ENCODE measurements at regions not wholly inside any gene's neighbourhood (a gene's known extent, or its start where the extent isn't known, plus 50 kb on each side); places are given as distances from the start of the nearest gene placed in this dataset.

GRCh38 chr5:67426961-67427849 is 230.6 kb upstream of the CD180 start:
- Histone ChIP-seq H3K36me3 (ENCODE audit: control insufficient read depth in 1 of 2, insufficient read depth in 2 of 2, low read length in 2 of 2) (no peaks in the 10 kb centered on the region), H4K12ac (ENCODE audit: low read depth, low read length) (no peak overlapping the region), H3K27me3 (ENCODE audit: insufficient read depth, low read length) (no peaks in the 10 kb centered on the region), H3K18ac (ENCODE audit: low read length) (no peak overlapping the region), H3K27ac (ENCODE audit: low read depth, low read length) (no peak overlapping the region), H3K79me1 (ENCODE audit: low read length) (no peaks in the 10 kb centered on the region), H3K14ac (ENCODE audit: low read length) (no peak overlapping the region), H2BK120ac (ENCODE audit: insufficient read depth, low read length, poor library complexity) (no peak overlapping the region), H4K8ac (ENCODE audit: low read depth, low read length) (no peak overlapping the region), H2AFZ (ENCODE audit: insufficient read depth, low read length, poor library complexity) (no peak overlapping the region), H3K4me3 (ENCODE audit: low read depth, low read length) (no peak overlapping the region), H2AK5ac (ENCODE audit: low read length) (no peak overlapping the region), H2BK12ac (ENCODE audit: low read length) (no peak overlapping the region), H4K91ac (ENCODE audit: low read depth, low read length) (no peak overlapping the region), H2BK5ac (ENCODE audit: low read depth, low read length, poor library complexity) (no peak overlapping the region), H3K23ac (ENCODE audit: low read length) (no peak overlapping the region), H3K79me2 (ENCODE audit: control insufficient read depth, insufficient read depth, low read length, poor library complexity) (no peaks in the 10 kb centered on the region), H3K9ac (ENCODE audit: low read length) (no peak overlapping the region), H3K4me1 (ENCODE audit: control insufficient read depth in 1 of 2, insufficient read depth in 2 of 2, low read length in 2 of 2) (no peaks in the 10 kb centered on the region), H3K4me2 (ENCODE audit: low read length) (no peak overlapping the region), H3K4ac (ENCODE audit: low read depth, low read length) (no peak overlapping the region), H3K9me3 (ENCODE audit: insufficient read depth, low read depth, low read length) (no peaks in the 10 kb centered on the region)
- WGBS (ENCODE audit: extremely low coverage, insufficient coverage, insufficient read length) = no CpG with 5 or more reads among the region's 2 CpGs
- DNase-seq = no peak

GRCh38 chr5:67425514-67425913 is 228.9 kb upstream of the CD180 start:
- Histone ChIP-seq H3K79me2 (ENCODE audit: control insufficient read depth, insufficient read depth, low read length, poor library complexity) (no peaks in the 10 kb centered on the region), H3K4me2 (ENCODE audit: low read length) (no peak overlapping the region)
- no CpG with 5 or more reads among the region's 1 CpG for WGBS (ENCODE audit: extremely low coverage, insufficient coverage, insufficient read length)

DNA sequence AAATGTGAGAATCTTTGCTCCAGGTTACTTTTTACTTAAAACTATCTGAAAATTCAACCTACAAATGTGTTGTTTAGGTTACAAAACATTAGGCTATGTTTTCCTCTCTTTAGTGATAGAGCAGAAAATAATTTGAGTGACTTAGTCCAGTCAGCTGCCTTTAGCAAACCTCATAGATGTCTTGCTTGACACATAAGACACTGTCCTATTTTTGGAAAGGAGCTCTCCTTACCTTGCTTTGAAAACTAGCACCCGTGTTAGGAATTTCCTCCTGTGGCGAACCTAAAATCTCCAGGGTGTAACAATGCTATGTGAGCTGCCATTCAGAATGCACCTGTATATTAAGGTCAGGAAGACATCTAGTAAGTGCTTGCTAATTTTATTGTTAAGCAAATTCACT is 221.2 kb upstream of the CD180 start:
- Histone ChIP-seq H3K27me3 (ENCODE audit: insufficient read depth, low read length) (no peaks in the 10 kb centered on the region), H3K4me1 (ENCODE audit: control insufficient read depth in 1 of 2, insufficient read depth in 2 of 2, low read length in 2 of 2) (peaks cover 3 to 8% of the 10 kb centered on the region in 2 experiments)
- WGBS (ENCODE audit: extremely low coverage, insufficient coverage, insufficient read length) = no CpG with 5 or more reads among the region's 2 CpGs

More at GRCh38 chr5:67425514-67425913, 228.9 kb upstream of the CD180 start:
- H4K8ac ChIP-seq (ENCODE audit: low read depth, low read length) = no peak overlapping the region
- H4K91ac ChIP-seq (ENCODE audit: low read depth, low read length) = no peak overlapping the region
- no peaks in the 10 kb centered on the region for H3K36me3 ChIP-seq (ENCODE audit: control insufficient read depth in 1 of 2, insufficient read depth in 2 of 2, low read length in 2 of 2)
- no peaks in the 10 kb centered on the region for H3K27me3 ChIP-seq (ENCODE audit: insufficient read depth, low read length)
- no peak overlapping the region for H2BK120ac ChIP-seq (ENCODE audit: insufficient read depth, low read length, poor library complexity)
- no peak overlapping the region for H4K12ac ChIP-seq (ENCODE audit: low read depth, low read length)
- no peak overlapping the region for H3K23ac ChIP-seq (ENCODE audit: low read length)
- no peak for DNase-seq
- H3K27ac ChIP-seq (ENCODE audit: low read depth, low read length) = no peak overlapping the region
- H2BK12ac ChIP-seq (ENCODE audit: low read length) = no peak overlapping the region
- H2AFZ ChIP-seq (ENCODE audit: insufficient read depth, low read length, poor library complexity) = no peak overlapping the region
- H3K14ac ChIP-seq (ENCODE audit: low read length) = no peak overlapping the region
- no peak overlapping the region for H3K4ac ChIP-seq (ENCODE audit: low read depth, low read length)
- no peaks in the 10 kb centered on the region for H3K79me1 ChIP-seq (ENCODE audit: low read length)
- H3K4me1 ChIP-seq (ENCODE audit: control insufficient read depth in 1 of 2, insufficient read depth in 2 of 2, low read length in 2 of 2) = no peaks in the 10 kb centered on the region
- H3K9me3 ChIP-seq (ENCODE audit: insufficient read depth, low read depth, low read length) = no peaks in the 10 kb centered on the region
- H3K4me3 ChIP-seq (ENCODE audit: low read depth, low read length) = no peak overlapping the region
- H3K9ac ChIP-seq (ENCODE audit: low read length) = no peak overlapping the region
- no peak overlapping the region for H2AK5ac ChIP-seq (ENCODE audit: low read length)
- H2BK5ac ChIP-seq (ENCODE audit: low read depth, low read length, poor library complexity) = no peak overlapping the region
- no peak overlapping the region for H3K18ac ChIP-seq (ENCODE audit: low read length)

GRCh38 chr5:67416986-67417385 is 220.4 kb upstream of the CD180 start:
- Histone ChIP-seq H3K79me2 (ENCODE audit: control insufficient read depth, insufficient read depth, low read length, poor library complexity) (no peaks in the 10 kb centered on the region), H3K79me1 (ENCODE audit: low read length) (no peaks in the 10 kb centered on the region), H2BK120ac (ENCODE audit: insufficient read depth, low read length, poor library complexity) (no peak overlapping the region), H3K27me3 (ENCODE audit: insufficient read depth, low read length) (no peaks in the 10 kb centered on the region), H4K8ac (ENCODE audit: low read depth, low read length) (no peak overlapping the region), H3K9me3 (ENCODE audit: insufficient read depth, low read depth, low read length) (no peaks in the 10 kb centered on the region), H3K4me3 (ENCODE audit: low read depth, low read length) (no peak overlapping the region), H4K91ac (ENCODE audit: low read depth, low read length) (peak overlapping the region; percentile 37), H3K14ac (ENCODE audit: low read length) (no peak overlapping the region), H3K36me3 (ENCODE audit: control insufficient read depth in 1 of 2, insufficient read depth in 2 of 2, low read length in 2 of 2) (no peaks in the 10 kb centered on the region), H3K4me1 (ENCODE audit: control insufficient read depth in 1 of 2, insufficient read depth in 2 of 2, low read length in 2 of 2) (peaks cover 3 to 8% of the 10 kb centered on the region in 2 experiments), H4K12ac (ENCODE audit: low read depth, low read length) (no peak overlapping the region), H3K4ac (ENCODE audit: low read depth, low read length) (no peak overlapping the region), H3K23ac (ENCODE audit: low read length) (no peak overlapping the region), H2AK5ac (ENCODE audit: low read length) (peak overlapping the region; percentile 54), H2AFZ (ENCODE audit: insufficient read depth, low read length, poor library complexity) (no peak overlapping the region), H3K18ac (ENCODE audit: low read length) (peak overlapping the region; percentile 59), H3K4me2 (ENCODE audit: low read length) (no peak overlapping the region), H3K27ac (ENCODE audit: low read depth, low read length) (no peak overlapping the region), H2BK12ac (ENCODE audit: low read length) (peak overlapping the region; percentile 71), H3K9ac (ENCODE audit: low read length) (no peak overlapping the region), H2BK5ac (ENCODE audit: low read depth, low read length, poor library complexity) (peak overlapping the region; percentile 56)
- WGBS (ENCODE audit: extremely low coverage, insufficient coverage, insufficient read length) = no CpG with 5 or more reads among the region's 2 CpGs
- DNase-seq = no peak

More for the DNA sequence above, 221.2 kb upstream of the CD180 start:
- Histone ChIP-seq H3K36me3 (ENCODE audit: control insufficient read depth in 1 of 2, insufficient read depth in 2 of 2, low read length in 2 of 2) (no peaks in the 10 kb centered on the region), H2BK5ac (ENCODE audit: low read depth, low read length, poor library complexity) (no peak overlapping the region), H2BK120ac (ENCODE audit: insufficient read depth, low read length, poor library complexity) (no peak overlapping the region), H3K14ac (ENCODE audit: low read length) (no peak overlapping the region), H3K27ac (ENCODE audit: low read depth, low read length) (no peak overlapping the region), H3K79me1 (ENCODE audit: low read length) (no peaks in the 10 kb centered on the region), H4K91ac (ENCODE audit: low read depth, low read length) (no peak overlapping the region), H3K4ac (ENCODE audit: low read depth, low read length) (no peak overlapping the region), H3K4me2 (ENCODE audit: low read length) (no peak overlapping the region), H3K4me3 (ENCODE audit: low read depth, low read length) (no peak overlapping the region), H2AK5ac (ENCODE audit: low read length) (no peak overlapping the region), H3K79me2 (ENCODE audit: control insufficient read depth, insufficient read depth, low read length, poor library complexity) (no peaks in the 10 kb centered on the region), H3K18ac (ENCODE audit: low read length) (no peak overlapping the region), H3K23ac (ENCODE audit: low read length) (no peak overlapping the region), H2BK12ac (ENCODE audit: low read length) (no peak overlapping the region), H3K9ac (ENCODE audit: low read length) (no peak overlapping the region), H2AFZ (ENCODE audit: insufficient read depth, low read length, poor library complexity) (no peak overlapping the region), H4K8ac (ENCODE audit: low read depth, low read length) (no peak overlapping the region), H3K9me3 (ENCODE audit: insufficient read depth, low read depth, low read length) (no peaks in the 10 kb centered on the region), H4K12ac (ENCODE audit: low read depth, low read length) (no peak overlapping the region)
- no peak for DNase-seq
